IMR-90 (cell line): ENCODE measurements at regions not wholly inside any gene's neighbourhood (a gene's known extent, or its start where the extent isn't known, plus 50 kb on each side); places are given as distances from the start of the nearest gene placed in this dataset.
"Not testable (repeated sequence)": the region's sequence is repeated elsewhere in the genome, so short reads cannot be mapped to it uniquely, and the experiment has no call there.

Experiments used
- ATAC-seq: fragments of 200-7000 bp; cut with Tn5 transposase; 2 replicates; pipeline ENCODE4 v1.9.1; 2020; ENCODE audit warnings: low read depth, mild to moderate bottlenecking, moderate library complexity
- BruUV-seq: library from RNA; stranded (reverse); fragments of 400-500 nt; replicated peaks from 2 replicates; lab custom pipeline; 2021; lab: Mats Ljungman, UMichigan
- CTCF ChIA-PET: fragments of 300-600 bp; formaldehyde crosslinking; extraction: SDS; loops from one replicate; lab custom pipeline; 2021; ENCODE audit warnings: antibody characterized with exemption; lab: Yijun Ruan, JAX
- POLR2A ChIA-PET: fragments of 300-600 bp; sonication (Branson Sonifier 250); formaldehyde crosslinking; loops from one replicate; lab custom pipeline; 2022; ENCODE audit warnings: antibody characterized with exemption; ENCODE audit not compliant: unreplicated experiment; lab: Charles Lee
- DNase-seq: peaks from one replicate; pipeline ENCODE4 v3.0.0; 2013
- H2AFZ ChIP-seq: replicated peaks from 2 replicates; pipeline ENCODE3; 2013; ENCODE audit warnings: low read length, mild to moderate bottlenecking; ENCODE audit not compliant: poor library complexity
- H2AK5ac ChIP-seq: 2 replicates; pipeline ENCODE4 v1.6.1; 2013; ENCODE audit warnings: low read depth, low read length, inconsistent platforms
- H2AK9ac ChIP-seq: replicated peaks from 2 replicates; pipeline ENCODE3; 2013; ENCODE audit warnings: mild to moderate bottlenecking, low read depth, low read length, moderate library complexity; ENCODE audit not compliant: poor library complexity
- H2BK120ac ChIP-seq: 2 replicates; pipeline ENCODE4 v1.6.1; 2013; ENCODE audit warnings: low read depth, low read length, inconsistent platforms
- H2BK15ac ChIP-seq: 3 replicates; pipeline ENCODE4 v1.6.1; 2013; ENCODE audit warnings: low read depth, low read length, inconsistent platforms
- H2BK20ac ChIP-seq: 2 replicates; pipeline ENCODE4 v1.6.1; 2013; ENCODE audit warnings: low read depth, mild to moderate bottlenecking, inconsistent platforms, low read length, moderate library complexity
- H2BK5ac ChIP-seq: 2 replicates; pipeline ENCODE4 v1.6.1; 2013; ENCODE audit warnings: mild to moderate bottlenecking, low read depth, low read length, inconsistent platforms; ENCODE audit not compliant: poor library complexity, severe bottlenecking
- H3K14ac ChIP-seq: replicated peaks from 2 replicates; pipeline ENCODE4 v1.6.1; 2013; ENCODE audit warnings: low read depth, low read length, inconsistent platforms
- H3K18ac ChIP-seq: 2 replicates; pipeline ENCODE4 v1.6.1; 2013; ENCODE audit warnings: low read depth, low read length, control low read depth
- H3K23ac ChIP-seq: 2 replicates; pipeline ENCODE4 v1.6.1; 2013; ENCODE audit warnings: low read depth, low read length, inconsistent platforms
- H3K27ac ChIP-seq: 2 replicates; pipeline ENCODE4 v1.5.1; 2013; ENCODE audit warnings: mild to moderate bottlenecking, control low read depth, low read length; ENCODE audit not compliant: insufficient read depth
- H3K27me3 ChIP-seq: 2 replicates; pipeline ENCODE4 v1.6.1; 2013; ENCODE audit warnings: low read length; ENCODE audit not compliant: control insufficient read depth, insufficient read depth
- H3K36me3 ChIP-seq: 2 replicates; pipeline ENCODE4 v1.6.1; 2013; ENCODE audit warnings: low read length, mixed read lengths; ENCODE audit not compliant: control insufficient read depth, insufficient read depth
- H3K4ac ChIP-seq: 2 replicates; pipeline ENCODE4 v1.6.1; 2013; ENCODE audit warnings: low read depth, low read length, inconsistent platforms
- H3K4me1 ChIP-seq: 2 replicates; pipeline ENCODE4 v1.6.1; 2013; ENCODE audit warnings: low read length, mixed read lengths; ENCODE audit not compliant: control insufficient read depth, insufficient read depth
- H3K4me2 ChIP-seq: 2 replicates; pipeline ENCODE4 v1.6.1; 2013; ENCODE audit warnings: low read depth, mild to moderate bottlenecking, control low read depth, low read length, moderate library complexity
- H3K4me3 ChIP-seq: 2 replicates; pipeline ENCODE4 v1.5.1; 2013; ENCODE audit warnings: low read depth, mild to moderate bottlenecking, control low read depth, low read length, moderate library complexity; ENCODE audit not compliant: insufficient read depth
- H3K56ac ChIP-seq: 2 replicates; pipeline ENCODE4 v1.6.1; 2013; ENCODE audit warnings: low read length, inconsistent platforms; ENCODE audit not compliant: insufficient read depth; ENCODE audit errors: extremely low read depth
- H3K79me1 ChIP-seq, 2 experiments: 2 replicates each; pipeline ENCODE4 v1.6.1; 2013; ENCODE audit warnings: low read length in 2 of 2, inconsistent platforms in 1 of 2, low read depth in 1 of 2
- H3K9ac ChIP-seq: 2 replicates; pipeline ENCODE4 v1.6.1; 2013; ENCODE audit warnings: low read depth, low read length, control low read depth
- H3K9me1 ChIP-seq: 2 replicates; pipeline ENCODE4 v1.6.1; 2013; ENCODE audit warnings: low read length, inconsistent platforms; ENCODE audit not compliant: insufficient read depth
- H3K9me3 ChIP-seq: 2 replicates; pipeline ENCODE4 v1.6.1; 2013; ENCODE audit warnings: low read length; ENCODE audit not compliant: control insufficient read depth, insufficient read depth
- H4K20me1 ChIP-seq: 2 replicates; pipeline ENCODE4 v1.6.1; 2013; ENCODE audit warnings: low read length, inconsistent platforms; ENCODE audit not compliant: insufficient read depth
- H4K5ac ChIP-seq: 2 replicates; pipeline ENCODE4 v1.6.1; 2013; ENCODE audit warnings: mild to moderate bottlenecking, low read depth, low read length, control low read depth
- H4K8ac ChIP-seq, 2 experiments: 2 replicates each; pipeline ENCODE4 v1.6.1; 2013; ENCODE audit warnings: low read depth in 2 of 2, low read length in 2 of 2, control low read depth in 1 of 2, inconsistent platforms in 1 of 2
- H4K91ac ChIP-seq: 2 replicates; pipeline ENCODE4 v1.6.1; 2013; ENCODE audit warnings: low read depth, low read length, inconsistent platforms; ENCODE audit not compliant: insufficient read depth
- WGBS, 2 experiments: methylation state at CpG; one replicate each; pipeline versions ENCODE4 v1.1.5 to v1.1.7; 2013; ENCODE audit warnings: missing lambda C conversion rate in 2 of 2; ENCODE audit not compliant: insufficient read length in 1 of 2; ENCODE audit errors: extremely low coverage in 2 of 2; 5-methylcytosine and 5-hydroxymethylcytosine counted together
- dilution Hi-C: fragments of 300-500 bp; cut with HindIII; formaldehyde crosslinking; loops from one replicate; pipeline ENCODE4 v1.14.3; 2018; ENCODE audit warnings: low sequenced_read_pairs; ENCODE audit not compliant: unreplicated experiment
- in situ Hi-C: fragments of 300-500 bp; cut with MboI; formaldehyde crosslinking; loops from 3 replicates; pipeline ENCODE4 v1.14.3; 2019; ENCODE audit warnings: low sequenced_read_pairs, inconsistent platforms, mixed read lengths
- intact Hi-C: fragments of 100-400 bp; cut with micrococcal nuclease; formaldehyde crosslinking; loops from 2 replicates; pipeline ENCODE4 v1.10.0; 2022

DNA sequence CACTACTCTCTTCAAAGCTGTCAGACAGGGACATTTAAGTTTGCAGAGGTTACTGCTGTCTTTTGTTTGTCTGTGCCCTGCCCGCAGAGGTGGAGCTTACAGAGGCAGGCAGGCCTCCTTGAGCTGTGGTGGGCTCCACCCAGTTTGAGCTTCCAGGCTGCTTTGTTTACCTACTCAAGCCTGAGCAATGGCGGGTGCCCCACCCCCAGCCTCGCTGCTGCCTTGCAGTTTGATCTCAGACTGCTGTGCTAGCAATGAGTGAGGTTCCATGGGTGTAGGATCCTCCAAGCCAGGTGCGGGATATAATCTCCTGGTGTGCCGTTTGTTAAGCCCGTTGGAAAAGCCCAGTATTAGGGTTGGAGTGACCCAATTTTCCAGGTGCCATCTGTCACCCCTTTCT is 581.2 kb downstream of the ANKRD50 start:
- DNase-seq, BruUV-seq, H4K5ac ChIP-seq, POLR2A ChIA-PET, H2AK9ac ChIP-seq, H3K4me1 ChIP-seq, H3K4ac ChIP-seq, H4K20me1 ChIP-seq, in situ Hi-C loops, H2BK15ac ChIP-seq, H3K4me3 ChIP-seq, H3K14ac ChIP-seq, H3K79me1 ChIP-seq, H2BK20ac ChIP-seq, H2AK5ac ChIP-seq, H3K18ac ChIP-seq, H3K27me3 ChIP-seq, H3K23ac ChIP-seq, H4K91ac ChIP-seq, H2BK120ac ChIP-seq, H3K4me2 ChIP-seq, H4K8ac ChIP-seq, H3K36me3 ChIP-seq, H3K56ac ChIP-seq, H3K9ac ChIP-seq, H2BK5ac ChIP-seq, H3K9me1 ChIP-seq, intact Hi-C loops, H3K27ac ChIP-seq, ATAC-seq, CTCF ChIA-PET, dilution Hi-C loops, H2AFZ ChIP-seq, H3K9me3 ChIP-seq: not testable (repeated sequence)
- WGBS, 2 experiments, result no CpG with 5 or more reads among the region's 6 CpGs
